BJ (cell line): ENCODE measurements at regions not wholly inside any gene's neighbourhood (a gene's known extent, or its start where the extent isn't known, plus 50 kb on each side); places are given as distances from the start of the nearest gene placed in this dataset.

Source experiments
- CTCF ChIA-PET: fragments of 350-600 bp; formaldehyde crosslinking; extraction: SDS; loops from one replicate; lab custom pipeline; 2021; ENCODE audit warnings: antibody characterized with exemption, inconsistent platforms; lab: Yijun Ruan, JAX
- POLR2A ChIA-PET: fragments of 300-600 bp; sonication (Branson Sonifier 250); formaldehyde crosslinking; extraction: SDS; loops from one replicate; lab custom pipeline; 2021; ENCODE audit warnings: antibody characterized with exemption; lab: Charles Lee
- DNase-seq: peaks from one replicate; pipeline ENCODE4 v3.0.0-alpha.2; 2011; ENCODE audit warnings: low read depth
- H3K27me3 ChIP-seq: 2 replicates; pipeline ENCODE4 v1.6.0; 2011; ENCODE audit warnings: low read length; ENCODE audit not compliant: control insufficient read depth, insufficient read depth
- H3K36me3 ChIP-seq: 2 replicates; pipeline ENCODE4 v1.5.1; 2011; ENCODE audit warnings: low read length; ENCODE audit not compliant: control insufficient read depth, insufficient read depth
- H3K4me3 ChIP-seq: 2 replicates; pipeline ENCODE4 v1.5.1; 2011; ENCODE audit warnings: low read depth, mild to moderate bottlenecking, control low read depth, low read length
- TF ChIP-seq, protein P1 (sequence below): IDR thresholded peaks from 2 replicates; pipeline ENCODE4 v1.5.1; 2011; ENCODE audit warnings: low read depth, mild to moderate bottlenecking, control low read depth, inconsistent platforms, low read length, moderate library complexity; ENCODE audit not compliant: insufficient read depth

DNA sequence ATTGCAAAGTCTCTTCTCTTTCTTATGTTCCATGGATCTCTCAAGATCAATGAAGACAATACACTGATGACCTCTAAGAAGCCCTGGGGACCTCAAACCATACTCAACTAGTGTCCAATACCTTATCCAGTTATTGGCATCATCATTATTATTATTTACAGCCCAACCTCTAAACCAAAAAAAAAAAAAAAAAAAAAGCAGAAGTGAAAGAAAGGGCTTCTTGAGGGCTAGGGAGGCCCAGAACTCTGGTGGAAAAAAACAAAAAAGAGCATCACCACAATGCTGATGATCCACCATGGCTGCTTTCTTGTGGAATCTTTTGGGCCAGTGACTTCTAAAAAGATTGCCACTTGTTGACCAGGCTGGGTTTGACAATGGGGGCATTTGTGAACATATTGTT is 324.9 kb downstream of the LPIN1 start:
- ChIA-PET POLR2A (no interaction called here), CTCF (no interaction called here)
- Histone ChIP-seq H3K27me3 (no peaks in the 10 kb centered on the region), H3K4me3 (no peak overlapping the region), H3K36me3 (no peaks in the 10 kb centered on the region)
- no peak for DNase-seq
- TF ChIP-seq, protein P1, sequence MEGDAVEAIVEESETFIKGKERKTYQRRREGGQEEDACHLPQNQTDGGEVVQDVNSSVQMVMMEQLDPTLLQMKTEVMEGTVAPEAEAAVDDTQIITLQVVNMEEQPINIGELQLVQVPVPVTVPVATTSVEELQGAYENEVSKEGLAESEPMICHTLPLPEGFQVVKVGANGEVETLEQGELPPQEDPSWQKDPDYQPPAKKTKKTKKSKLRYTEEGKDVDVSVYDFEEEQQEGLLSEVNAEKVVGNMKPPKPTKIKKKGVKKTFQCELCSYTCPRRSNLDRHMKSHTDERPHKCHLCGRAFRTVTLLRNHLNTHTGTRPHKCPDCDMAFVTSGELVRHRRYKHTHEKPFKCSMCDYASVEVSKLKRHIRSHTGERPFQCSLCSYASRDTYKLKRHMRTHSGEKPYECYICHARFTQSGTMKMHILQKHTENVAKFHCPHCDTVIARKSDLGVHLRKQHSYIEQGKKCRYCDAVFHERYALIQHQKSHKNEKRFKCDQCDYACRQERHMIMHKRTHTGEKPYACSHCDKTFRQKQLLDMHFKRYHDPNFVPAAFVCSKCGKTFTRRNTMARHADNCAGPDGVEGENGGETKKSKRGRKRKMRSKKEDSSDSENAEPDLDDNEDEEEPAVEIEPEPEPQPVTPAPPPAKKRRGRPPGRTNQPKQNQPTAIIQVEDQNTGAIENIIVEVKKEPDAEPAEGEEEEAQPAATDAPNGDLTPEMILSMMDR = no peak

DNA sequence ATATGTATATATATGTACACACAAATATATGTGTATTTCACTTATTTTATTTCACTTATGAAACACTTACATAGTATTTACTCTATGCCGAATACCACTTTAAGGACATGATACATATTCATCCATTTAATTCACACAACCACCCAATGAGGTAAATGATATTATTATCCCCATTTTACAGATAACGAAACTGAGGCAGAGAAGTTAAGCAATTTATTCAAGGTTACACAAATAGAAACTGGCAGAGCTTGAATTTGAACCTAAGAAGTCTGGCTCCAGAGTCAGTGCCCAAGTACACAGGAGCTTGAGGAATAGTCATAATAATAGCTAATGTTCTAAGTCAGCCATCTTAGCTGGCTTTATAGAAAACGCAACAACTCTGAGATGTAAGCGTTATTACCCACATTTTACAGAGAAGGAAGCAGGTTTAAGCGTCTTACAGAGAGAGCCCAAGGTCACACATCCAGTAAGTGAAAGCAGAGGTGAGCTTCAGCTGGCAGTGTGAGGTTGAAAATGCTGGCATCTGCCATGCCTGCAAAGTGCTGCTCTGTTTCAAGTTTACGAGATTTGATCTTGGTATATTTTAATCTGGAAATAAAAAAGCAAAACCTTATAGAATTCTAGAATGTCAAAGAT is 326.9 kb downstream of the LPIN1 start:
- POLR2A ChIA-PET = no interaction called here
- H3K36me3 ChIP-seq = no peaks in the 10 kb centered on the region
- H3K4me3 ChIP-seq = no peak overlapping the region
- TF ChIP-seq, protein P1 = no peak
- H3K27me3 ChIP-seq = no peaks in the 10 kb centered on the region
- no peak for DNase-seq
- CTCF ChIA-PET = interaction anchor here (0.6 to 1.7 kb wide), 2 partner anchors 13 to 99 kb away, joined by 3 to 4 read pairs; no protein-coding TSS in a partner anchor

DNA sequence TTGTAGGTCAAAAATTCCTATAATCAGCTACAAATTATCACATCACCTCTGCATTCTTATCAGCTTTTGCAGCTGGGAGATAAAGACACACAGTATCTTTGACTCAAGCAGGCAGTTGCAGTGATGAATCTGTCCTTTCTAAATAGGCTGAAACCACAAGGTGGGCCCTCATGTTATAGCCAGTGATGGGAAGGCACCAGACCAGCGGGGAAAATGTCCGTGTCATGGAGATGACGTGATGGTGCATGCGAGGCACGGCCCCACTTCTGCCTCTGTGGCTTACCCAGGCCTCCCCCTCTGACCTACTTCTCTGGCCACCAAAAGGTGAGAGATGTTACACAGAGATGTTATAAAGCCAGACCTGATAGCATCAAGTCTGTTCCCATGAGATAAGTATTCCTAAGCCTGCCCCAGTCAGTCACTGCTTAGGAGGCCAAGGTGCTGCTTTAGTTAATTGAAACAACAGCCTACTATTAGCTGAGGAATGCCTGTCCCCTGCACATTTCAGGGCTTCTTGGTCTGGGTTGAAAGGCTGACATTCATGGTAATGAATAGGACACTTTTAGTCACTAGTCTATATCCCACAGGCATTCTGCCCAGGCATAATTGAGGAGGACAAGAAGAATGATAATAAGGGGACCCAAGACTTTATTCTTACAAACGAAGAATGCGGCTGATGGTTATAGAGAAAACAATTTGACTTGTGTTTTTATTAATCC is 327.9 kb downstream of the LPIN1 start:
- no peak for DNase-seq
- ChIA-PET POLR2A (interaction anchor here (0.6 kb wide), 1 partner anchor 734 kb away, joined by 3 read pairs; no protein-coding TSS in a partner anchor), CTCF (interaction anchor here (1.7 kb wide), 1 partner anchor 12 kb away, joined by 4 read pairs; no protein-coding TSS in a partner anchor)
- H3K4me3 ChIP-seq = no peak overlapping the region
- no peaks in the 10 kb centered on the region for H3K36me3 ChIP-seq
- TF ChIP-seq, protein P1 = no peak
- H3K27me3 ChIP-seq = no peaks in the 10 kb centered on the region

- H3K27me3 ChIP-seq = no peaks in the 10 kb centered on the region
- no peak for DNase-seq
- H3K4me3 ChIP-seq = no peak overlapping the region
- ChIA-PET POLR2A (no interaction called here), CTCF (no interaction called here)
- TF ChIP-seq, protein P1 = no peak
- H3K36me3 ChIP-seq = no peaks in the 10 kb centered on the region
Measured at GRCh38 chr2:12074845-12075217, 328.4 kb downstream of the LPIN1 start.

GRCh38 chr2:12075603-12076002 is 329.2 kb downstream of the LPIN1 start:
- TF ChIP-seq, protein P1 = no peak
- no peak overlapping the region for H3K4me3 ChIP-seq
- no peaks in the 10 kb centered on the region for H3K36me3 ChIP-seq
- ChIA-PET CTCF (no interaction called here), POLR2A (no interaction called here)
- H3K27me3 ChIP-seq = no peaks in the 10 kb centered on the region
- DNase-seq = no peak
